Panc1 (cell line): ENCODE measurements at regions not wholly inside any gene's neighbourhood (a gene's known extent, or its start where the extent isn't known, plus 50 kb on each side); places are given as distances from the start of the nearest gene placed in this dataset.

Source experiments
- ATAC-seq: fragments of 200-7000 bp; cut with Tn5 transposase; 2 replicates; pipeline ENCODE4 v1.9.1; 2020; ENCODE audit warnings: mild to moderate bottlenecking, moderate library complexity
- BruUV-seq: library from RNA; stranded (reverse); fragments of 400-500 nt; replicated peaks from 2 replicates; lab custom pipeline; 2021; lab: Mats Ljungman, UMichigan
- CTCF ChIA-PET: fragments of 300-600 bp; sonication (Branson Sonifier 250); formaldehyde crosslinking; loops from one replicate; lab custom pipeline; 2022; ENCODE audit warnings: antibody characterized with exemption; lab: Charles Lee
- POLR2A ChIA-PET: fragments of 300-600 bp; sonication (Branson Sonifier 250); formaldehyde crosslinking; loops from one replicate; lab custom pipeline; 2022; ENCODE audit warnings: antibody characterized with exemption; lab: Charles Lee
- DNase-seq: peaks from one replicate; pipeline ENCODE4 v3.0.0-alpha.2; 2010; ENCODE audit warnings: low read depth, low spot score
- H3K27ac ChIP-seq: 2 replicates; pipeline ENCODE4 v1.5.1; 2011; ENCODE audit warnings: mild to moderate bottlenecking, low read length, inconsistent platforms
- H3K27me3 ChIP-seq: fragments of 200-500 bp; sonication (Bioruptor generic); 2 replicates; pipeline ENCODE4 v1.6.0; 2014; ENCODE audit warnings: low read length, inconsistent platforms; ENCODE audit not compliant: control insufficient read depth, insufficient read depth
- H3K36me3 ChIP-seq: fragments of 200-500 bp; sonication (Bioruptor generic); 2 replicates; pipeline ENCODE4 v1.5.1; 2014; ENCODE audit warnings: inconsistent platforms, mild to moderate bottlenecking, low read length, moderate library complexity; ENCODE audit not compliant: control insufficient read depth, insufficient read depth
- H3K4me1 ChIP-seq: 2 replicates; pipeline ENCODE4 v1.5.1; 2011; ENCODE audit warnings: inconsistent platforms, mild to moderate bottlenecking, low read length, moderate library complexity; ENCODE audit not compliant: control insufficient read depth, insufficient read depth
- H3K4me3 ChIP-seq, 2 experiments: 2 replicates each; pipeline ENCODE4 v1.5.1; 2011 to 2012; ENCODE audit warnings: low read depth in 2 of 2, low read length in 2 of 2, mild to moderate bottlenecking in 2 of 2, inconsistent platforms in 1 of 2, moderate library complexity in 1 of 2
- H3K9me3 ChIP-seq: fragments of 200-500 bp; sonication (Bioruptor generic); 2 replicates; pipeline ENCODE4 v1.5.1; 2014; ENCODE audit warnings: low read depth, mild to moderate bottlenecking, inconsistent platforms, low read length, moderate library complexity; ENCODE audit not compliant: control insufficient read depth, insufficient read depth
- POLR2AphosphoS5 ChIP-seq: IDR thresholded peaks from 2 replicates; pipeline ENCODE4 v1.6.1; 2012; ENCODE audit warnings: mild to moderate bottlenecking, low read depth, low read length, moderate library complexity
- SIN3A ChIP-seq: IDR thresholded peaks from 2 replicates; pipeline ENCODE4 v1.6.1; 2012; ENCODE audit warnings: low read depth, mild to moderate bottlenecking, low read length, moderate library complexity, borderline replicate concordance; ENCODE audit not compliant: insufficient read depth
- TCF7L2 ChIP-seq: IDR thresholded peaks from 2 replicates; pipeline ENCODE4 v1.6.1; 2011; ENCODE audit warnings: mild to moderate bottlenecking, low read depth, low read length, inconsistent platforms
- in situ Hi-C: cut with HindIII; loops from 2 replicates; pipeline ENCODE4 v1.10.0; 2016; ENCODE audit warnings: low sequenced_read_pairs, low pct_unique_long_range_greater_than_20kb
- intact Hi-C: fragments of 100-400 bp; cut with micrococcal nuclease; formaldehyde crosslinking; loops from one replicate; pipeline ENCODE4 v1.10.0; 2022; ENCODE audit not compliant: unreplicated experiment
- TF ChIP-seq, protein P1 (sequence below): fragments of 450-650 bp; IDR thresholded peaks from 2 replicates; pipeline ENCODE4 v1.5.1; 2017; ENCODE audit warnings: mild to moderate bottlenecking
- TF ChIP-seq, protein P2 (sequence below), 2 experiments: IDR thresholded peaks; 2 replicates each; pipeline ENCODE4 v1.6.1; 2011 to 2012; ENCODE audit warnings: low read depth in 2 of 2, control low read depth in 1 of 2, low read length in 1 of 2, mild to moderate bottlenecking in 1 of 2, moderate library complexity in 1 of 2; ENCODE audit not compliant: insufficient read depth in 1 of 2

DNA sequence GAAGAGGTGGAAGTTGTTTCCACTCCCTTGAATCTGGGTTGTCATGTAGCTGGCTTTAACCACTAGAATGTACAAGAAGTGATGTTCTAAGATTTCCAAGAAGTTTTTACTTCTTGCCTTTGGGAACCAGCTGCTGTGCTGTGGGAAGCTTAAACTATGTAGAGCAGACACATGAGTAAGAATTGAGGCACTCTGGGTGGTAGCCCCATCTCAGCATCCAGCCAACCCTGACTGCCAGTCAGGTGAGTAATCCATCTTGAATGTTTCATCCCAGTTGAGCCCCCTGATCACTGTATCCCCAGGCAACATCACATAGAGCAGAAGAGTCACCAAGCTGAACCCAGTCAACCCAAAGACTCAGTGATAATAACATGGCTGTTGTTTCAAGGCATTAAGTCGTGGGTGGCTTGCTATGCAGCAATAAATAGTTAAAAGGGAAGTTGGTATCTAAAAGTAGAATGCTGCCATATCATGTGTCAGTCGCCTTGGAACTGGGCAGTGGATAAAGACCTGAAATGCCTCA, 62.8 kb upstream of the GPR139 start:
- ATAC-seq (no peak), DNase-seq (no peak)
- POLR2A ChIA-PET = no interaction called here
- no TSS peak for BruUV-seq
- CTCF ChIA-PET = no interaction called here
- H3K9me3 ChIP-seq = no peaks in the 10 kb centered on the region
- no peaks in the 10 kb centered on the region for H3K36me3 ChIP-seq
- intact Hi-C loops (no loop called here), in situ Hi-C loops (no loop called here)
- H3K27me3 ChIP-seq = peaks cover 18% of the 10 kb centered on the region
- no peak overlapping the region for H3K4me3 ChIP-seq
- no peak overlapping the region for H3K27ac ChIP-seq
- TF ChIP-seq, protein P1, sequence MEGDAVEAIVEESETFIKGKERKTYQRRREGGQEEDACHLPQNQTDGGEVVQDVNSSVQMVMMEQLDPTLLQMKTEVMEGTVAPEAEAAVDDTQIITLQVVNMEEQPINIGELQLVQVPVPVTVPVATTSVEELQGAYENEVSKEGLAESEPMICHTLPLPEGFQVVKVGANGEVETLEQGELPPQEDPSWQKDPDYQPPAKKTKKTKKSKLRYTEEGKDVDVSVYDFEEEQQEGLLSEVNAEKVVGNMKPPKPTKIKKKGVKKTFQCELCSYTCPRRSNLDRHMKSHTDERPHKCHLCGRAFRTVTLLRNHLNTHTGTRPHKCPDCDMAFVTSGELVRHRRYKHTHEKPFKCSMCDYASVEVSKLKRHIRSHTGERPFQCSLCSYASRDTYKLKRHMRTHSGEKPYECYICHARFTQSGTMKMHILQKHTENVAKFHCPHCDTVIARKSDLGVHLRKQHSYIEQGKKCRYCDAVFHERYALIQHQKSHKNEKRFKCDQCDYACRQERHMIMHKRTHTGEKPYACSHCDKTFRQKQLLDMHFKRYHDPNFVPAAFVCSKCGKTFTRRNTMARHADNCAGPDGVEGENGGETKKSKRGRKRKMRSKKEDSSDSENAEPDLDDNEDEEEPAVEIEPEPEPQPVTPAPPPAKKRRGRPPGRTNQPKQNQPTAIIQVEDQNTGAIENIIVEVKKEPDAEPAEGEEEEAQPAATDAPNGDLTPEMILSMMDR = no peak
- TF ChIP-seq, protein P2, sequence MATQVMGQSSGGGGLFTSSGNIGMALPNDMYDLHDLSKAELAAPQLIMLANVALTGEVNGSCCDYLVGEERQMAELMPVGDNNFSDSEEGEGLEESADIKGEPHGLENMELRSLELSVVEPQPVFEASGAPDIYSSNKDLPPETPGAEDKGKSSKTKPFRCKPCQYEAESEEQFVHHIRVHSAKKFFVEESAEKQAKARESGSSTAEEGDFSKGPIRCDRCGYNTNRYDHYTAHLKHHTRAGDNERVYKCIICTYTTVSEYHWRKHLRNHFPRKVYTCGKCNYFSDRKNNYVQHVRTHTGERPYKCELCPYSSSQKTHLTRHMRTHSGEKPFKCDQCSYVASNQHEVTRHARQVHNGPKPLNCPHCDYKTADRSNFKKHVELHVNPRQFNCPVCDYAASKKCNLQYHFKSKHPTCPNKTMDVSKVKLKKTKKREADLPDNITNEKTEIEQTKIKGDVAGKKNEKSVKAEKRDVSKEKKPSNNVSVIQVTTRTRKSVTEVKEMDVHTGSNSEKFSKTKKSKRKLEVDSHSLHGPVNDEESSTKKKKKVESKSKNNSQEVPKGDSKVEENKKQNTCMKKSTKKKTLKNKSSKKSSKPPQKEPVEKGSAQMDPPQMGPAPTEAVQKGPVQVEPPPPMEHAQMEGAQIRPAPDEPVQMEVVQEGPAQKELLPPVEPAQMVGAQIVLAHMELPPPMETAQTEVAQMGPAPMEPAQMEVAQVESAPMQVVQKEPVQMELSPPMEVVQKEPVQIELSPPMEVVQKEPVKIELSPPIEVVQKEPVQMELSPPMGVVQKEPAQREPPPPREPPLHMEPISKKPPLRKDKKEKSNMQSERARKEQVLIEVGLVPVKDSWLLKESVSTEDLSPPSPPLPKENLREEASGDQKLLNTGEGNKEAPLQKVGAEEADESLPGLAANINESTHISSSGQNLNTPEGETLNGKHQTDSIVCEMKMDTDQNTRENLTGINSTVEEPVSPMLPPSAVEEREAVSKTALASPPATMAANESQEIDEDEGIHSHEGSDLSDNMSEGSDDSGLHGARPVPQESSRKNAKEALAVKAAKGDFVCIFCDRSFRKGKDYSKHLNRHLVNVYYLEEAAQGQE (IDR thresholded peaks at IDR 0.05; ENCODE audit: insufficient read depth in 1 of 2, low read depth in 2 of 2, low read length in 1 of 2) = no peak
- TF ChIP-seq SIN3A (no peak), POLR2AphosphoS5 (no peak), TCF7L2 (no peak)
- H3K4me1 ChIP-seq = no peaks in the 10 kb centered on the region

DNA sequence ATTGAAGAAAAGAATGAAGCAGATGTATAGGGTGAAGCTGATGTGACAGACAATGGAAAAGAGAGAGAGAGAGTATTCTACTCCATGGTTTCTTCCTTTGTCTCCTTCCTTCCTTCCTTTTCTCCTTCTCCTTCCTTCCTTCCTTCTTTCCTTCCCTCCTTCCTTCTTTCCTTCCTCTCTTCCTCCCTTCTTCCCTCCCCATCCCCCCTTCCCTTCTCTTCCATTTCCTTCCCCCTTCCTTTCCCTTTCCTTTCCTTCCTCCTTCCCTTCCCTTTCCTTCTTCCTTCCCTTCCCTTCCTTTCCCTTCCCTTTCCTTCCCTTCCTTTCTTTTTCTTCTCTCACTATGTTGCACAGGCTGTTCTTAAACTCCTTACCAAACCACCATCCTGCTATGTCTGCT, 55.7 kb upstream of the GPR139 start:
- BruUV-seq = no TSS peak
- CTCF ChIA-PET = no interaction called here
- ATAC-seq (no peak), DNase-seq (no peak)
- intact Hi-C loops (no loop called here), in situ Hi-C loops (no loop called here)
- no peak overlapping the region for H3K27ac ChIP-seq
- H3K9me3 ChIP-seq = no peaks in the 10 kb centered on the region
- POLR2A ChIA-PET = no interaction called here
- no peaks in the 10 kb centered on the region for H3K36me3 ChIP-seq
- no peak overlapping the region for H3K4me3 ChIP-seq
- H3K27me3 ChIP-seq = peaks cover 24% of the 10 kb centered on the region
- no peaks in the 10 kb centered on the region for H3K4me1 ChIP-seq
- TF ChIP-seq, protein P1 = no peak
- TF ChIP-seq POLR2AphosphoS5 = no peak
